Activated CD8-positive, alpha-beta memory T cell treated with anti-CD3 and anti-CD28 coated beads, Interleukin-2, amount 10 ng/mL, durations not matched to agents 7 days and 5 days (primary cell): ENCODE measurements at regions not wholly inside any gene's neighbourhood (a gene's known extent, or its start where the extent isn't known, plus 50 kb on each side); places are given as distances from the start of the nearest gene placed in this dataset.

Experiments
- ATAC-seq: fragments of 150-1000 bp; cut with Tn5 transposase; one replicate; pipeline ENCODE4 v1.10.0; 2021; ENCODE audit warnings: moderate library complexity
- CTCF ChIA-PET: fragments of 350-600 bp; sonication (Branson Sonifier 250); formaldehyde crosslinking; loops from one replicate; lab custom pipeline; 2021; ENCODE audit warnings: antibody characterized with exemption; lab: Charles Lee
- DNase-seq: peaks from one replicate; pipeline ENCODE4 v3.0.0-alpha.2; 2020
- H3K27ac Mint-ChIP-seq: one replicate; pipeline ENCODE4 v1.8.0; 2021; ENCODE audit warnings: mild to moderate bottlenecking, mixed read lengths
- H3K27me3 Mint-ChIP-seq: one replicate; pipeline ENCODE4 v1.8.0; 2021; ENCODE audit warnings: mixed read lengths
- H3K36me3 Mint-ChIP-seq: one replicate; pipeline ENCODE4 v1.8.0; 2021; ENCODE audit warnings: mild to moderate bottlenecking, mixed read lengths
- H3K4me1 Mint-ChIP-seq: one replicate; pipeline ENCODE4 v1.8.0; 2021; ENCODE audit warnings: mixed read lengths
- H3K4me3 Mint-ChIP-seq: one replicate; pipeline ENCODE4 v1.8.0; 2021; ENCODE audit warnings: mild to moderate bottlenecking, moderate library complexity, mixed read lengths
- H3K9me3 Mint-ChIP-seq: one replicate; pipeline ENCODE4 v1.8.0; 2022; ENCODE audit warnings: low read depth, mixed read lengths

GRCh38 chr7:118054529-118054928 is 129.4 kb upstream of the LSM8 start:
- Mint-ChIP-seq H3K27me3 (no peaks in the 10 kb centered on the region), H3K36me3 (no peaks in the 10 kb centered on the region), H3K9me3 (no peaks in the 10 kb centered on the region), H3K4me1 (no peaks in the 10 kb centered on the region), H3K27ac (no peak overlapping the region), H3K4me3 (no peak overlapping the region)
- CTCF ChIA-PET, result no interaction called here
- ATAC-seq (no peak), DNase-seq (no peak)

- Mint-ChIP-seq H3K27me3 (no peaks in the 10 kb centered on the region), H3K4me1 (no peaks in the 10 kb centered on the region), H3K36me3 (no peaks in the 10 kb centered on the region), H3K27ac (no peak overlapping the region), H3K9me3 (no peaks in the 10 kb centered on the region), H3K4me3 (no peak overlapping the region)
- no peak for DNase-seq
- no peak for ATAC-seq
- CTCF ChIA-PET, result no interaction called here
Measured at GRCh38 chr7:118055647-118056046, 128.3 kb upstream of the LSM8 start.

DNA sequence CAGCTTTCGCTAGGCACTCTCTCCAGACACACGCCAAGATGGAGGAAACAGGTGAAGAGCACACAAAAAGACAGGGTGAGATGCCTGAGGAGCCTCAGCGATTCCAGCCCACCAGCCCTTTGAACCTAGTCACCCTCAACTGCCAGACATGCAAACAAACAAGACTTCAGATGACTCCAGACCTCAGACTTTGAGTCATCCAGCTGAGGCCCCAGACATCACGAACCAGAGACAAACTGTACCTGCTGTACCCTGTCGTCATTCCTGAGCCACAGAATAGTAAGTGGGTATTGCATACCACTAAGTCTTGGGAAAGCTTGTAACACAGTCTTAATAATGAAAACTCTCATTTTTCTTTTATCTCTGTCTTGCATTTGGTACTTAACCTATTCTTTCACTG is 126.6 kb upstream of the LSM8 start:
- Mint-ChIP-seq H3K27ac (no peak overlapping the region), H3K27me3 (no peaks in the 10 kb centered on the region), H3K9me3 (no peaks in the 10 kb centered on the region), H3K4me3 (no peak overlapping the region), H3K4me1 (no peaks in the 10 kb centered on the region), H3K36me3 (no peaks in the 10 kb centered on the region)
- DNase-seq (no peak), ATAC-seq (no peak)
- CTCF ChIA-PET, result no interaction called here

DNA sequence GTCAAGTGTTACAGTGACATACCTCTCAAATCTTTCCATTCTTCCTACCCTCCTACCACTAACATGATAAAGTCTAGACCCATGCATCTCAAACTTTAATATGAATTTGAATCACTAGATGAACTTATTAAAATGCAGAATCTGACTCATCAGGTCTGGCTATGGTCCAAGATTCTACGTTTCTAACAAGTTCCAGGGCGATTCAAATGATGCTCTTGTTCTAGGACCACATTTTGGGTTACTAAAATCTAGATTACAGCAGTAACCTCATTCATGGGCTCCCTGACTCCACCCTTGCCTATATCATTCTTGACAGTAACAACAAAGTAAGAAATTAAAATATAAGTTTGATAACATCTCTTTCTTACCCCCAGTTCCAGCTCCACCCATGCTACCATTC is 124.8 kb upstream of the LSM8 start:
- H3K27me3 Mint-ChIP-seq, result no peaks in the 10 kb centered on the region
- CTCF ChIA-PET, result no interaction called here
- H3K9me3 Mint-ChIP-seq, result no peaks in the 10 kb centered on the region
- H3K4me1 Mint-ChIP-seq, result no peaks in the 10 kb centered on the region
- no peak overlapping the region for H3K27ac Mint-ChIP-seq
- DNase-seq (no peak), ATAC-seq (no peak)
- no peaks in the 10 kb centered on the region for H3K36me3 Mint-ChIP-seq
- no peak overlapping the region for H3K4me3 Mint-ChIP-seq

DNA sequence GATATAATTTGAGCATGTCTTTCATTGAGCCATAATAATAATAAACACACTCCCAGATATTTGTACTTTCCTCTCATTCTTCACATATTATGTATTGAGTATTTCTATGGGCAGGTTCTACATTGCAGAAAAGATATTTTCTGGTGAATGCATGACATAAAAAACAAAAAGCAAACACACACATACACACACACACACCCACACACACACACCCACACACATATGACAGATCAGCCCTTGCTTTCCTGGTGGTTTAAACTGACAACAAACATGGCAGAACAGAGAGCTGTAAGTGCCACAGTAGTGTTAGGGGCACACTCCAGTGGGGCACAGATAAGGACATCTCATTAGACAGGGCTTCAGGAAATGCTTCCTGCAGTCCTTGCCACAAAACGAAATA is 123.3 kb upstream of the LSM8 start:
- H3K4me1 Mint-ChIP-seq, result no peaks in the 10 kb centered on the region
- no peaks in the 10 kb centered on the region for H3K36me3 Mint-ChIP-seq
- H3K4me3 Mint-ChIP-seq, result no peak overlapping the region
- H3K9me3 Mint-ChIP-seq, result no peaks in the 10 kb centered on the region
- ATAC-seq (no peak), DNase-seq (no peak)
- H3K27me3 Mint-ChIP-seq, result peaks cover 2% of the 10 kb centered on the region
- CTCF ChIA-PET, result no interaction called here
- H3K27ac Mint-ChIP-seq, result no peak overlapping the region

DNA sequence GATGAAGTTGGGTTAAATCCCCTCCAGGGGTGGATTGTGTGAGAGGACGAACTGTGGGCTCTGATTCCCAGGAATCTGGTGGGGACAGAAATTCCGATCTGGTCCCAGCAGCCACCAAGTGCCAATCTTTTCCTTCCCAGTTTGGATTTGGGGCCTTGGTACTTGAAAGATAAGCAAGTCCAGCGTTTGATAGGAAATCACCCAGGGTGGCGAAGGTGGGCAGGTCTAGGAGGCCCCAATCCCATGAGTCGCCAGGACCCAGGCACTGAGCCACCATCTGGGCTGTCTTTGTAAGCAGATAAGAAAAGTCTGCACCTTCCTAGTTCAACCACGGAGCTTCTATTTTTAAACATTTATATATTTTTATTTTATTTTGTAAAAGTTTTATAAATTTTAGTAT is 122.6 kb upstream of the LSM8 start:
- no peaks in the 10 kb centered on the region for H3K9me3 Mint-ChIP-seq
- ATAC-seq (no peak), DNase-seq (no peak)
- H3K36me3 Mint-ChIP-seq, result no peaks in the 10 kb centered on the region
- peaks cover 2% of the 10 kb centered on the region for H3K27me3 Mint-ChIP-seq
- no peak overlapping the region for H3K27ac Mint-ChIP-seq
- no peaks in the 10 kb centered on the region for H3K4me1 Mint-ChIP-seq
- H3K4me3 Mint-ChIP-seq, result no peak overlapping the region
- CTCF ChIA-PET, result no interaction called here

GRCh38 chr7:118072893-118073674 is 110.9 kb upstream of the LSM8 start:
- H3K9me3 Mint-ChIP-seq, result no peaks in the 10 kb centered on the region
- no peaks in the 10 kb centered on the region for H3K36me3 Mint-ChIP-seq
- CTCF ChIA-PET, result no interaction called here
- DNase-seq (no peak), ATAC-seq (no peak)
- H3K27me3 Mint-ChIP-seq, result peaks cover 6% of the 10 kb centered on the region
- H3K4me1 Mint-ChIP-seq, result no peaks in the 10 kb centered on the region
- no peak overlapping the region for H3K4me3 Mint-ChIP-seq
- H3K27ac Mint-ChIP-seq, result no peak overlapping the region

- Mint-ChIP-seq H3K4me3 (no peak overlapping the region), H3K27me3 (peaks cover 9% of the 10 kb centered on the region), H3K27ac (no peak overlapping the region), H3K9me3 (no peaks in the 10 kb centered on the region), H3K36me3 (no peaks in the 10 kb centered on the region), H3K4me1 (peaks cover 5% of the 10 kb centered on the region)
- CTCF ChIA-PET, result no interaction called here
- ATAC-seq (no peak), DNase-seq (no peak)
Measured at GRCh38 chr7:118075936-118076335, 108.0 kb upstream of the LSM8 start.

DNA sequence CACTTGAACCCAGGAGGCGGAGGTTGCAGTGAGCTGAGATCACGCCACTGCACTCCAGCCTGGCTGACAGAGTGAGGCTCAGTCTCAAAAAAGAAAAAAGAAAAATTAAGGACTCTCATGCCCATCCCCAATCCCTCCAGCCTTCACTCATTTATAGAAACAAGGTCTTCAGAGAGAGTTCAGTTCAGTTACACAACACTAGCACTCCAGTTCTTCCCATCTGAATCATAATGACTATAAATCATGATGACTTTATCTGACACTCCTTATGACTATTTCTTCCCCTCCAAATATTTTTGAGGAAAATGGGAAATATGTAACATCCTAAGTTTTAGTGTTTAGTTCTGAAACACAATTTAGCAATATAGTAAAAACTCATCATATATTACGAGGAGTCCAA is 107.4 kb upstream of the LSM8 start:
- ATAC-seq (no peak), DNase-seq (no peak)
- Mint-ChIP-seq H3K27ac (no peak overlapping the region), H3K4me3 (no peak overlapping the region), H3K9me3 (no peaks in the 10 kb centered on the region), H3K4me1 (peaks cover 7% of the 10 kb centered on the region), H3K27me3 (peaks cover 9% of the 10 kb centered on the region), H3K36me3 (no peaks in the 10 kb centered on the region)
- CTCF ChIA-PET, result no interaction called here

DNA sequence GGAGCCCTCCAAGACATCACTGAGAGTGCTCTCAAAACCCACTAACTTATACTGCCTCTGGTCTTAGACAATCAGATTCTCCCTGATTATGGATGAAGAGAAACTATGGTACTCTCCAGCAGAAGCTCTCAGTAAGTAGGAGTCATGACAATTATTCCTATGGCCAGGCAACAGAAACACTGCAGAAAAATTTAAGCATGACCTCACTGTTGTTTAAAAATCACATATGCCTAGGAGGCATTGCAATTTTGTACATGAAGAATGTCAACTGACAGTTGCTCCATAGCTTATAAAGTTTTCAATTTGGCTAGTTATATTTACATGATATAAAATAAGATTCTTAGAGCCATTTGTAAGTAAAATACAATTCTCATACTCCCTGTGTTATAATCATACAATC is 105.9 kb upstream of the LSM8 start:
- CTCF ChIA-PET, result interaction anchor here (0.5 kb wide), 1 partner anchor 195 kb away, joined by 3 read pairs; no protein-coding TSS in a partner anchor
- no peak overlapping the region for H3K27ac Mint-ChIP-seq
- no peaks in the 10 kb centered on the region for H3K36me3 Mint-ChIP-seq
- H3K27me3 Mint-ChIP-seq, result peaks cover 7% of the 10 kb centered on the region
- no peak for DNase-seq
- peaks cover 7% of the 10 kb centered on the region for H3K4me1 Mint-ChIP-seq
- H3K4me3 Mint-ChIP-seq, result no peak overlapping the region
- no peaks in the 10 kb centered on the region for H3K9me3 Mint-ChIP-seq
- ATAC-seq, result no peak

DNA sequence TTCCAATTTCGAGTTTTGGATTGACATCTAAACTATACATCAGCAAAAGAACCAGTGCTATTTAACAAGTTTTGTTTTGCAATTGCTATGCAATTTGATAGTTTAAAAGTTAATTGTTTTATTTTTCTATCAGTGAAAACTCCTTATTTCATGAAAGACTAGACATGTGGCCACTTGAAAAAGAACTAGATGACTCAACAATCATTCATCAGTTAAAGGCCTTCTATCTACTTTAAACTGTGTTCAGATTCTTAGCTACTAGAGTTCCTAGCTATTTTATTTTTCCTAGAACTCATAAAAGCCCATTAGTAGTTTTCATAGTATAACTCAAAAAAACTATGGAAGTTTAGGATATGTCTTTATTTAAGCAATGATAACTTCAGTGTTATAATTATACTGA is 104.6 kb upstream of the LSM8 start:
- no peak overlapping the region for H3K4me3 Mint-ChIP-seq
- H3K9me3 Mint-ChIP-seq, result no peaks in the 10 kb centered on the region
- DNase-seq, result no peak
- CTCF ChIA-PET, result interaction anchor here (0.5 kb wide), 1 partner anchor 20 kb away, joined by 3 read pairs; no protein-coding TSS in a partner anchor
- H3K36me3 Mint-ChIP-seq, result no peaks in the 10 kb centered on the region
- no peak overlapping the region for H3K27ac Mint-ChIP-seq
- peaks cover 7% of the 10 kb centered on the region for H3K4me1 Mint-ChIP-seq
- no peak for ATAC-seq
- H3K27me3 Mint-ChIP-seq, result peaks cover 14% of the 10 kb centered on the region

DNA sequence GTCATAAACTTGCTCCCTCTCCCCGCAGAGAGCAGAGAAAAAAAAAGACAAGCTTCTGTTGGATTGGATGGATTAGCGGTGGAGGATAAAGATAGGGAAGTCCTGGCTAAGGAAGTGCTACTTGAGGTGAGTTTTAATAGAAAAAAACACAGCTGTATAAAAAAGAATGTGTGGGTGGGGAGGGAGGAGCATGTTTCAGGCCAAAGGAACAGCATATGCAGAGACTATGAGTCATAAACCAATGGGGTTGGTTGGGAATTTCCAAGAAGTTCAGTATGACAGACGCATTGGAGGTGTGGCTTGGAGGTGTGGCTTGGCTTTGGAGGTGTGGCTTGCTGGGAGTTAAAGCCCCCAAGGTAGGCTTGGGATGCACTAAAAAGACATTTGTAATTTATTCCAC is 103.0 kb upstream of the LSM8 start:
- Mint-ChIP-seq H3K9me3 (no peaks in the 10 kb centered on the region), H3K36me3 (no peaks in the 10 kb centered on the region), H3K27me3 (peaks cover 14% of the 10 kb centered on the region), H3K27ac (no peak overlapping the region), H3K4me3 (no peak overlapping the region), H3K4me1 (peaks cover 7% of the 10 kb centered on the region)
- ATAC-seq, result peak; percentile 76
- CTCF ChIA-PET, result no interaction called here
- DNase-seq, result peak; percentile 51

- no peak overlapping the region for H3K4me3 Mint-ChIP-seq
- peaks cover 14% of the 10 kb centered on the region for H3K27me3 Mint-ChIP-seq
- no peaks in the 10 kb centered on the region for H3K9me3 Mint-ChIP-seq
- no peaks in the 10 kb centered on the region for H3K36me3 Mint-ChIP-seq
- H3K4me1 Mint-ChIP-seq, result peaks cover 7% of the 10 kb centered on the region
- DNase-seq (no peak), ATAC-seq (no peak)
- no peak overlapping the region for H3K27ac Mint-ChIP-seq
- CTCF ChIA-PET, result no interaction called here
Measured at GRCh38 chr7:118082506-118082905, 101.5 kb upstream of the LSM8 start.

DNA sequence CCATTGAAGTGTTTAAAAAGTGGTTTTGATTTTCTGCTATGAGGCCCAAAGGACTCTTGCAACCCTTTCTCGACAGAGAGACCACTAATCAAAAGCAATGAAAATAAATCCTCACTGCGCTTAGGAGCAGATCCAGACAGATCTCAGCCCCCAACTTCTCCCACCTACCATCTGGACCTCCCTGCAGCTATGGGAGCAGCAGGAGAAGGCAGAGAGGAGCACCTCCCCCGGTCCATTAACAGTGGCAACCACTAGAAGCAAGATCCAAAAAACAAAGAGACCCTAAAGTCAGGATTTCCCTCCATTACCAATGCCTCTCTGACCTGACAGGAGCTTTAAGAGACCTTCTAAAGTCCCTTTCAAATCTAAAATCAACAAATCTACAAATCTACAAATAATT is 99.0 kb upstream of the LSM8 start:
- no peak for ATAC-seq
- Mint-ChIP-seq H3K27ac (no peak overlapping the region), H3K27me3 (peaks cover 14% of the 10 kb centered on the region), H3K36me3 (no peaks in the 10 kb centered on the region), H3K9me3 (no peaks in the 10 kb centered on the region), H3K4me1 (peaks cover 7% of the 10 kb centered on the region), H3K4me3 (no peak overlapping the region)
- CTCF ChIA-PET, result no interaction called here
- DNase-seq, result no peak
